Ovary (tissue), 3 donors: ENCODE measurements at regions not wholly inside any gene's neighbourhood (a gene's known extent, or its start where the extent isn't known, plus 50 kb on each side); places are given as distances from the start of the nearest gene placed in this dataset.

Experiments used
- CTCF ChIP-seq, 3 donors: fragments of 450-650 bp in 2 of 3; fragments of 200-600 bp in 1 of 3; IDR thresholded peaks; one replicate each; pipeline versions ENCODE4 v1.5.1 to v1.8.0; 2016 to 2022; ENCODE audit warnings: antibody characterized with exemption in 3 of 3, mild to moderate bottlenecking in 1 of 3
- EP300 ChIP-seq: sonication (generic); formaldehyde crosslinking; IDR thresholded peaks from one replicate; pipeline ENCODE4 v1.6.1; 2017; ENCODE audit warnings: antibody characterized with exemption
- POLR2A ChIP-seq: fragments of 450-650 bp; IDR thresholded peaks from one replicate; pipeline ENCODE4 v1.6.1; 2017; ENCODE audit warnings: antibody characterized with exemption, mild to moderate bottlenecking, moderate library complexity
- donor health status: DM: no; HTN: no; CAD: no.

GRCh38 chr3:88940296-88940695 is 167.1 kb upstream of the EPHA3 start:
- no peak for TF ChIP-seq CTCF (IDR thresholded peaks at IDR 0.05)
- no peak for TF ChIP-seq POLR2A
- TF ChIP-seq EP300 = no peak
